ENCODE measurements at regions not wholly inside any gene's neighbourhood (a gene's known extent, or its start where the extent isn't known, plus 50 kb on each side); places are given as distances from the start of the nearest gene placed in this dataset.
"Not testable (repeated sequence)": the region's sequence is repeated elsewhere in the genome, so short reads cannot be mapped to it uniquely, and the experiment has no call there.

DNA sequence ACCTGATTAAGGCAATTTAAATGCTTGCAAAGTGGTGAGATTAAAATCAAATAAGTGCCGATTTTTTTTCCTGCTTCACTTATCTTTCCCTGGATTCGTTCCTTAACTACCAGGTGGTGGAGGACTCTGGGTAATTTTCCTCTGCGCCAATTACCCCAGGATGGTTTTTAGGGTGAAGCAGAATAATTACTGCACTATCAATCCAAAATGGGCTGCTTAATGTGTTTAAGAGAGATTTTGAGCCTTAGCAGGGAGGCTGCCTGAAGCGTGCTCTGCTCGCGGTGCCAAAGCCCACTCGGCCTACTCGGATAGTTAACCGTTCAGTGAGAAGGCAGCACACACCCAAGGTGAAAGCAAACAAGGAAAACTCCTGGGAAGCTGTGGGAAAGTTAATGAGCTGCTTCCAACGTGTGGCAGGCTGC lies 274.9 kb upstream of the LMO3 start:
- no peak for DNase-seq (ENCODE audit: insufficient read length, low spot score)
- no peak for TF ChIP-seq POLR2A (IDR thresholded peaks at IDR 0.05; ENCODE audit: low read depth, low read length)
- FAIRE-seq = no peak

GRCh38 chr12:16870845-16871244 lies 264.9 kb upstream of the LMO3 start:
- no peak for DNase-seq (ENCODE audit: insufficient read length, low spot score)
- TF ChIP-seq POLR2A (IDR thresholded peaks at IDR 0.05; ENCODE audit: low read depth, low read length) = no peak
- no peak for FAIRE-seq

- no peak for FAIRE-seq
Observed at GRCh38 chr12:16863742-16864141, 257.8 kb upstream of the LMO3 start.

DNA sequence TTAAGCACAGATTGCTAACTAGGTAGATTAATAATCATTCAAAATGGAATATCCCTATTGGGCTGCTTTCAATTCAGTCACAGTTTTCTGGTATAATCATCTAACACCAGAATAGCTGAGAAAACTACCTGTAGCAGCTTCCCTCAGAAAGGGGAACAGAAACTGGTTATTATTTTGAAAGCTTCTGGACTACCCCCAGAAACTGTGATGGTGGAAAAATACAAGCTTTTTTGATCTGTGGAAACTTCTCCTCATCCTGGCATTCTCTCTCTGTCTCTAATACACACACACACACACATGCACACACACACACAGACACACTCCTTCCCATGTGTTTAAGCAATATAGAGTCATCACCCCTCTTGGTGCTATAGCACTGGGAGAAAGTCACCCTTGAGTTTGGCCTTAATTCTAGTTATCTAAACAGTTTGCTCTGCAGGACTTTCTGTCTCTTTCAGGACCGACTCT lies 251.5 kb upstream of the LMO3 start:
- TF ChIP-seq POLR2A (IDR thresholded peaks at IDR 0.05; ENCODE audit: low read depth, low read length) = no peak
- no peak for FAIRE-seq
- DNase-seq (ENCODE audit: insufficient read length, low spot score) = no peak

More at GRCh38 chr12:16863742-16864141, 257.8 kb upstream of the LMO3 start:
- DNase-seq (ENCODE audit: insufficient read length, low spot score) = no peak
- no peak for TF ChIP-seq POLR2A (IDR thresholded peaks at IDR 0.05; ENCODE audit: low read depth, low read length)

GRCh38 chr12:16854465-16854864 lies 248.5 kb upstream of the LMO3 start:
- DNase-seq (ENCODE audit: insufficient read length, low spot score) (no peak), FAIRE-seq (no peak)
- TF ChIP-seq POLR2A (IDR thresholded peaks at IDR 0.05; ENCODE audit: low read depth, low read length) = no peak

- no peak for TF ChIP-seq POLR2A (IDR thresholded peaks at IDR 0.05; ENCODE audit: low read depth, low read length)
- no peak for FAIRE-seq
- no peak for DNase-seq (ENCODE audit: insufficient read length, low spot score)
Observed at GRCh38 chr12:16849473-16849872, 243.5 kb upstream of the LMO3 start.

DNA sequence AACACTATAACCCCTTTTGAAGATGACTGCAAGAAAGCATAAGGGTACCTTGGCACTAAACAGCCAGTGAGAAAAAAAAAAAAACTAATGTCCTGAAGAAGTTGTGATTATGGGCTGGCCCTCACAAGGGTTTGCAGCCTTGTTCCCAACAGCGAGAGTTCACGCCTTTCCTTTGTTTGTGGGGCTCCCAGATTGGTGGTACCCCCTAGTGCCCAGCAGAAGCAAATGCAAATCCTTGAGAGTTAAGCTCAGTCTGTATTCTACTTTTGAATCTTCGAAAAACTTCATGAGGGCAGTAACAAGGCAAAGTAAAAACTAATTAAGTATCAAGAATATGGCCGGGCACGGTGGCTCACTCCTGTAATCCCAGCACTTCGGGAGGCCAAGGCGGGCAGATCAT lies 238.9 kb upstream of the LMO3 start:
- FAIRE-seq = no peak
- DNase-seq (ENCODE audit: insufficient read length, low spot score) = no peak
- no peak for TF ChIP-seq POLR2A (IDR thresholded peaks at IDR 0.05; ENCODE audit: low read depth, low read length)

- DNase-seq (ENCODE audit: insufficient read length, low spot score) (no peak), FAIRE-seq (no peak)
- TF ChIP-seq POLR2A (IDR thresholded peaks at IDR 0.05; ENCODE audit: low read depth, low read length) = no peak
Observed at GRCh38 chr12:16833376-16834015, 227.5 kb upstream of the LMO3 start.

GRCh38 chr12:16828891-16829290 lies 222.9 kb upstream of the LMO3 start:
- FAIRE-seq (no peak), DNase-seq (ENCODE audit: insufficient read length, low spot score) (no peak)
- TF ChIP-seq POLR2A (IDR thresholded peaks at IDR 0.05; ENCODE audit: low read depth, low read length) = no peak

GRCh38 chr12:16807731-16808130 lies 201.8 kb upstream of the LMO3 start:
- FAIRE-seq = no peak
- no peak for DNase-seq (ENCODE audit: insufficient read length, low spot score)
- TF ChIP-seq POLR2A (IDR thresholded peaks at IDR 0.05; ENCODE audit: low read depth, low read length) = no peak

- no peak for TF ChIP-seq POLR2A (IDR thresholded peaks at IDR 0.05; ENCODE audit: low read depth, low read length)
- no peak for FAIRE-seq
- DNase-seq (ENCODE audit: insufficient read length, low spot score) = no peak
Observed at GRCh38 chr12:16796168-16796567, 190.2 kb upstream of the LMO3 start.

DNA sequence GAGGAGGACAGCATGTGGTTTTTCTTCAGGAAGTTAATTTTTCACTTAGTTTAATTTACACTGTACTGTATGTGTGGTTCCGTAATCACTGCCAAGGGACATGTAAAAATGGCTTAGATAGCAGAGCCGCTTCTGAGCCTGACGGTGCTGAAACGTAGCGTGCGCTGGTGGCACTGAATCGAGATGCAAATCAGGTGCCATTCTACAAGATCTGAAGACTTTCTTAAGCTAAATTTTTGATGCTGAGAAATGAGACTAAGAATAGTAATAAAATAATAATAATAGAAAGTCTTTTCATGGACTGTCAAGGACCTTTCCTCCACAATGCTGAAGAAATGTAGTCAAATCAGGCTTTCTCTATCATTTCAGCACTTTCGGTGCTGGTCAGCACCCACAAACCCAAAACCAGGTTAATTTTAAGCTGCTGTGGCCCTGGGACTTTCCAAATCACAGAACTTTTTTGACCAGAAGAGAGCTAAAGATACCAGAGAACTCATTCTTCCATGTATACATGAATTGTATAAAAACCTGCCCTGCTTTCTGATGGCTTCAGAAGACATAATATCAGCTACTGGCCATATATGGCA lies 183.3 kb upstream of the LMO3 start:
- DNase-seq (ENCODE audit: insufficient read length, low spot score) = no peak
- TF ChIP-seq POLR2A (IDR thresholded peaks at IDR 0.05; ENCODE audit: low read depth, low read length) = no peak
- FAIRE-seq = no peak

- DNase-seq (ENCODE audit: insufficient read length, low spot score) (no peak), FAIRE-seq (no peak)
- TF ChIP-seq POLR2A (IDR thresholded peaks at IDR 0.05; ENCODE audit: low read depth, low read length) = no peak
Observed at GRCh38 chr12:16788506-16789203, 182.7 kb upstream of the LMO3 start.

GRCh38 chr12:16785953-16786352 lies 180.0 kb upstream of the LMO3 start:
- no peak for DNase-seq (ENCODE audit: insufficient read length, low spot score)
- no peak for TF ChIP-seq POLR2A (IDR thresholded peaks at IDR 0.05; ENCODE audit: low read depth, low read length)
- no peak for FAIRE-seq

DNA sequence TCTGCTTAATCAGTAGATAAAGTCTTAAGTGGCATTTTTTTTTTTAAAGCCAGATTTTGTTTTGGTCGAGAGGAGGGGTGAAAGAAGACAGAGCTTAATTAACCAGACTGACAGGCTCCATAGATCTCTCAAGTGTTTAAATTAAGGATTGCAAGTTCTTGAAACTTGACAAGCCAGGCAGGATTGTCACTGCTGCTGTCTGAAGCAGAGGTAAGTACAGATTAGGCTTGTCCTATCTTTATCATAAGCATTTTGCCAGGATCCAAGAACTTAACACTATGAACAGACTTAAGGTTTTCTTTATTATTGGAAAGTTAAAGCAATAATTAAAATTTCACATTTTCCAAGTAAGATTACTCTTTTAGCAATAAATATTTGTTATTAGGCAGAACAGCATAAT lies 179.6 kb upstream of the LMO3 start:
- TF ChIP-seq POLR2A (IDR thresholded peaks at IDR 0.05; ENCODE audit: low read depth, low read length) = no peak
- DNase-seq (ENCODE audit: insufficient read length, low spot score) (no peak), FAIRE-seq (no peak)

- DNase-seq (ENCODE audit: insufficient read length, low spot score); FAIRE-seq: not testable (repeated sequence)
Observed at GRCh38 chr12:16769129-16769528, 163.2 kb upstream of the LMO3 start.
